NCI-H1048 (cell line): ENCODE measurements at regions not wholly inside any gene's neighbourhood (a gene's known extent, or its start where the extent isn't known, plus 50 kb on each side); places are given as distances from the start of the nearest gene placed in this dataset.

Experiments used
- DNase-seq: peaks from one replicate; lab custom pipeline; 2025; lab: John Stamatoyannopoulos, UW

DNA sequence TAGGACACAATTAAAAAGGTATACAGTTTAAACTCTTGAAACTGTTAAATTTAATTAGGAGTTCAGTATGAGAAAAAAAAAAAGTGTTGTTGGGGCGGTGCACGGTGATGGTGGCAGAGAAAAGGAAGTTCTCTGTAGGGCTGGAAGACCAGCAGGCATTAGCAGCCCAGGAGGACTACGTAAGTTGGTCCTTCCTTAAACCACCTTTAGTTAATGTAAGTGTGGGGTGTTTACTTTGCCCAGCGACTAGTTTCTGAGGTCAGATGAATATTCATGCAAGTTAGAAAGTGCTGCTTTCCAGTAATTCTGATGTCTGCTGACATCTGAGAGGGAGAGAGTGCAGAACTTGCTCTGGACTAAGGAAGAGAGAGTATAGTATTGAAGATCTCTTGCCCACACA is 54.9 kb downstream of the NKX2-1 start:
- DNase-seq: no peak

DNA sequence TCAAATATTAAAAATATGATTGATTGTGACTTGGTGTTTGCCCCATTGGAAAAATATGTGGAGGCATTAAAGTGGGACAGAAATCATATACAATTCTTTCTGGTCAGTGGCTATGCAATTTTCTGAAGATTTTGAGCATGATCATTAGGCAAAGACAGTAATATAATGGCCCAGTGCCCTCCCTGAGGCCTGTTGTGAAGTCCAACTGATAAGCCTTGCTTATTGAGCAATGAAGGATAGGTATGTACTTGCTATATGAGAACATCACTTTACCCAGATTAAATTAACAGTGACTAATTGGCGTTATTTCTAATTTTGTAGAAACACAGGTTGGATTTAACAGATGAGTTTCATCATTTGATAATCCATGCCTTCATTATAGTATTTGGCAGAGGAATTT is 57.1 kb downstream of the NKX2-1 start:
- DNase-seq: no peak

DNA sequence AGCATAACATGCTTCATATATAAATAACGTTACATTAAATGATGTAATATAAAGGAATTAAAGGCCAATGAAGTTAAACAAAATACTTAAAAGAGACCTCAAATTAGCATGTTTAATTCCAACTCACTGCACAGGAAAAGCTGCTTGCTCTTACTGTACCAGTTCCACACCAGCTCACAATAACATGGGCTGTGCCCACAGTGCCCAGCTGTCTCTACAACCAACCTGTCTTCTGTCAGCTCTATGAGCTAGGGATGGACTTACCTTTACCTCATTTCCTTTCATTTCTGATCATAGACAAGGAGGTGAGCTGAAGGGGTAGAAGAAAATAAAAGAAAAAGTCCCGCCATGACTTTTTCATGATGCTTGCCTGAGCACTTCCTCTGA is 64.8 kb downstream of the NKX2-1 start:
- no peak for DNase-seq

DNA sequence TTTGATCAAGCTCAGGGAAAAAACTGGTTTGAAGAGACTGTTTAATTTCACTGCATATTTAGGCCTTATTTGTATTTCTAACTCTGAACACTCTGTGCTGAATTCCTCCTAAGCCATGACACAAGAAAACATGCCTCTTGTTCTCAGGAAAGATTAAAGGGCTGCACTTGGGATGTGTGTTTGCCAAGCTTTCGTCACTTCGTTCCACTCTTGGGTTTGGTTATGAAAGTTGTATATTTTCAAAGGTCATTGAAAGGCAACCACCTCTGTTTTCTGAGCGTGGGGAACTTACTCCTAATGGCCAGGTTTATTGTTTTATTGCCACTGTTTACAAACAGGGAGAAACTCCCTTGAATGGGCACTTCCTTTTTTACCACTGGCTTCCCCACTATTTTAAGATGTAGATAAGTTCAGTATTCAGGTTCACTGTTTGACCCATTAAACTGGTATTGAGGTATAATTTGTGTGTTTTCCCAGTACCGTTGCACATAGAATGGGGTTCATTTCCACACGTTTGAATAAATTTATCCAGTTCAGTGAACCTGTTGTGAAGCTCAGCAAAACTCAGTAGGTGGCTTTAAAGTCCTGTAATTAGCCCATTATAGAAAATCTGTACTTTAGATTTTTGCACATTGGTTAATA is 65.3 kb downstream of the NKX2-1 start:
- DNase-seq: no peak

DNA sequence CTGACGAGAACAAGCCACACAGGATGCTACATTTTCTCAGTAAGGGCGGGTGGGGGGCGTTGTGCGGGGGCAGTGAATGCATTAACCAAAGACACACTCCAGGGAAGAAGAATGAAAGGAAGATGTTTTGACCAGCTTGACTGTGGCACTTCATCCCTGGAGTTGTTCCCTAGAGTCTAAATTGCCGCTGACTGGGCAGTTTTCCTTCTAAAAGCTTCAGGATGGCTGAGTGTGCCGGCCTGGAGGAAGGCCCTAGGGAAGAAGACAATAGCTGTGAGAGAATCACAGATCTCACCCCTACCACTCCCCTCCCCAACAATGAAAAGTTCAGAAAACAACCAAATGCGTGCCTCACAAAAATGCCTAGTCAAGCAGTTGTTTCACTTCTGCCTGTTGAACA is 67.2 kb downstream of the NKX2-1 start:
- DNase-seq: no peak

DNA sequence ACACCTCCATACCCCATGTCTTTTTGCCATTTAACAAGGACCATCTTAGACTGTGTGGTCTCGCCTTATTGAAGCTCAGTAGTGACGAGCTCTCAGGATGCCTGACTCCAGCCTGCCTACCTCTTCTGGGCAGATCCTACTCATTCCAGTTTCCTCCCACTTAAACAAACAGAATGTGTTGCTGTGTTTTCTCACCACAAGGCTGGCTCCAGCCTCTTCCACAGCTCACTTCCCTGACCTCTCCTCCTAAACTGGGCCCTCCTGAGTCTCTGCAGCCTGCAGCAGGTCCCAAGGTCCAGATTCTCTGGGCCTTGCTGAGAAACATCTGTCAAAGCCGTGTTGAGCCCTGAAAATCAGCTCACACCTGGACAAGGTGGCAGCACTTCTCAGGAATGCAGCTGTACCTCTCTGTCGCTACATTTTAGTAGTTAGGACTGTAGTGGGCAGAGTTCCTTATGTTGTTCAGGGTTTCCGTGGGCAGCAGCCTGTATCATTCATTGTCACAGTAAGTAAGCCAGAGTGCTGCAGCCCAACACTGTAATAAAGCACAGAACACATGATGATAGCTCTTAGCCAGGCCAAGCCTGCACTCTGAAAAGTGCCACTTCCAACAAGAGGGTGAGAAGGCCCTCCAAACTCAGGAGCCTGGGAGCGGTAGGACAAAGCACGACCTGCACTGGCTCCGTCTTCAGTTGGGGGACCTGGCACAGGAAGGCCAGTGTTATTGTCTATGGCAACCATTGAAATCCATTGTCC is 68.5 kb downstream of the NKX2-1 start:
- no peak for DNase-seq

DNA sequence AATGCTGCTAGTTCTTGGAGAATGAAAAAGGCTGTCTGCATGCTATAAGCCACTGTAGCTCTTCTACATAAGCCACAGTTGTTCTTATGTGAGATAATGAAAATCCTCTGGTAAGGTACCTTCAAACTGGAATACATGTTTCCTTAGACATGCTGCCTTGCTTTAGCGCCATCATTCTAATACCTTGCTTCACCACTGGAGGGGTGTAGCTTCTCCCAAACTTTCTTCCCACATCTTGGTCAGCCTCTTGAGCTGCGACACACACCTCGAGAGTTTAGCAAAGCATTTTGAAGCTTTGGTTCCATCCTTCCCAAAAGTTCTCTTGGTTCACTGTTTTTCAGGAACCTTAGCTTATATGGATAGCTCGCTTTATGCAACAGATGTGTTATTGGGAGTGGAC is 69.5 kb downstream of the NKX2-1 start:
- no peak for DNase-seq

DNA sequence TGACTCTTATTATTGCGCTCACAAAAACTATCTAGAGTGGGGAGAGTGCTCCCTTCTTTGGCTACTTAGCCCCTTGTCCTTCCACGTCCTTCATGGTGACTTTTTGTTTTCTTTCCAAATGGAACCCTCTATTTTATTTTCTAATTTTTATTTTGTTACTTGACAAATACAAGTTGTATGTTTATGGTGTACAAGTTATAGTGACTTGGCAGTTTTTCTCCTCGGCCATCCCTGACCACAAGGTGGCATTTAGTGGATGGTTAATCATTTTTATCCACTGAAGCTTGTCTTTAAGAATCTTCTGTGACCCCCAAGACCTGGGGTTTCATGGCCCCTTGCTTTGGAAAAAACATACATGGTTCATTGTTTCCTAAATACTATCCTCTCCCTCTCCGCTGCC is 70.1 kb downstream of the NKX2-1 start:
- no peak for DNase-seq

DNA sequence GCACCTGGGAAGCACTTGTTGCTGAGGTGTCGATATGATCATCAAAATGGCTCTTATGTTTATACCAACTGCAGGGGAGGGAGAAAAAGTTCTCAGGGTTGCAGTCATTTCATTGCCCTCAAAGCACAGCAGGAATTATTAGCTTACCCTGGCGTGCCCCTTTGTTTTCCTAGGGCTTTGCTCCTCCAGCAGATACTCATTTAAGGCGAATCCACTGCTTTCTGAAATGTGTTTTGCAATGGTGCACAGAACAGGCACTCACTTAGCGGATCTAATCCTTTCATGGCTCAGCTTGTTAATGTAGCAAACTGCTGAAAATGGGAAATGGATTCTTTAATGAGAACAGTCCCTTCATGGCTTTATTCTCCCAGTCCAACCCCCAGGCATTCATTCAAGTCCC is 76.7 kb downstream of the NKX2-1 start:
- no peak for DNase-seq

DNA sequence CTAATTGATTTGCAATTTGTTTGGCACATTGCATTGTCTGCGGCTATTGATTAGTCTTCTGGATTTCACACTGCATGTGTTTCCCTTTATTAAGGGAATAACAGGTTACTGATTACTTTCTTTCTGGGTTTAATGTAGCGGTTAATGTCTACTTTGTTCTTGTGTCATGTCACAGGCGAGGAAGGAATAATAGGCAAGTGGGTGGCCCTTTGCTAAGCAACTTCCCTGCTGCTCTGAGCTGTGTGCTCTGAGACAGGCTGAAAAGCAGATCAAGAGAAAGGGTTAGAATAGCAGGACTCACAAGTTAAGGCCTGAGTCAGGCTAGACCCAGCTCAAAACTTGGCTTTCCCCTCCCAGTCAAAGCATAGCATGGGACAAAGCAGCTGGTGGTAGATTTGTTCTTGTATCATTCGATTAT is 77.2 kb downstream of the NKX2-1 start:
- DNase-seq: no peak

DNA sequence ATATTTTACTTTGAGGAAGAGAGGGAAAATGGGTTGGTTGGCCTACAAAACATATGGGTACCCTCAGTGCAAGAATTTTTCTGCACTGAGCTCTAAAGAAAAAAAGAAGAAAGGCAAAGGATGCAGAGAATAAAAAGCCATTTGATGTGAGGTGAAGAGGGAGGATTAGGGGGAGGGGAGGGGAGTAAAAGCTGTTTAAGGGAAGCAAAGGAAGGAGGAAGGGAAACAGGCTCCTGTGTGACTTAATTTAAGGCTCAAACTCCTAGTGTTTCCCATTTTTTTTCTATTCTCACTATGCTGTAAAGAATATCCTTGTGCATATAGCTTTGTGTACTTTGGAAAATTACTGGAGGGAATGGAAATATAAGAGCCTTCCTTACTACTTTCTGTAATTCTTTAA is 78.7 kb downstream of the NKX2-1 start:
- DNase-seq: no peak

DNA sequence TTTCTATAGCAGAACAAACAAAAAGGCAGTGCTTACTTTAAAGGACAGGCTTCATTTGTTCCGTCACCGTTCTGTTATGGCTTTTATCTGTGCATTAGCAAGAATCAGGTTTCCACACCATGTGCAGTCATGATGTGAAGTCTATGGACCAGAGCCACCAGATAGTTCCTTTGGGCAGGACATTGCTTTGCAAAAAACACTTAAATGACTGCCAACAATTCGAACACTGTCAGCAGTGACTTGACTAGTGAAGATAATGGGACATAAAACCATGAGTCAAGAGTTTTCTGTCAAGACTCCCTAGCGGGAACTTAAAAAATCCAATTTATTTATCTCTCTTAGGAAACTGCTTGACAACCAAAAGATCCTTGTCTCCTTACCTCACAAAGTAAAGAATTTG is 80.3 kb downstream of the NKX2-1 start:
- DNase-seq: no peak

DNA sequence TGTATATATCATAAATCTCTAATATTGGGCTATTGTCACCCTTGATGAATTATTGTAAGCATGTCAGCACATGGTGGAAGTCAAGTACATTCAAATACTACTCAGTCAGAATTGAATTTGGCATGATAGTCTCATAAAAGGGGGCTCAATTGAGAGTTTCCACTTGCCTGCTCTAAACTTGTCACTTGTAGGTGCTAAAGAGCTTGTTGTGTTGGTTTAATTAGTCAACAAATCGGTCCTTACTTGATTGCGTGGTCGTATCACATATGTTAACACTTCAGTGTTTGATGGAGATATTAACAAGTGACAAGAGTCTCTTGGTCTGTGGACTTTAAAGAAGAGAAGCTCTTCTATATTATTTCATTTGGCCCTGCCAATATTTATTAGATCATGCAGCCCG is 81.1 kb downstream of the NKX2-1 start:
- DNase-seq: no peak

DNA sequence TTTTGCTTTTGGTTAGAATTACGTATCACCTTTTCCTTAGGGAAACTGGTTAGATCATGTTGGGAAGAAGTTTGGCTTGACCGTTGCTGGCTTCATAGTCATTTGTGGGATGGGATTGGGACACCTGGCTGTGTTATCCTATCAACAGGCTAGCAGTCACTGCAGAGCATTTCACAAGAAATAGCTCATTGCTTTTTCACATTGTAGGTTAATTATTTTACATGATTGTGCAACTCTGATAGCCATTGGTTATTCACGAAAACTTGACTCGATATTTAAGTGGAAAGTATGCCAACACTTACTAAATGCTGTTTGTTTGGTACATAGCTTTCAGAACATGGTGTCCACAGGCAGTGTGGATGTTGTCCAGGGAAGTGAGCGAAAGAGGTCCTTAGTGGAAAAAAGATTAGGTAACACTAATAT is 89.4 kb downstream of the NKX2-1 start:
- DNase-seq: no peak

DNA sequence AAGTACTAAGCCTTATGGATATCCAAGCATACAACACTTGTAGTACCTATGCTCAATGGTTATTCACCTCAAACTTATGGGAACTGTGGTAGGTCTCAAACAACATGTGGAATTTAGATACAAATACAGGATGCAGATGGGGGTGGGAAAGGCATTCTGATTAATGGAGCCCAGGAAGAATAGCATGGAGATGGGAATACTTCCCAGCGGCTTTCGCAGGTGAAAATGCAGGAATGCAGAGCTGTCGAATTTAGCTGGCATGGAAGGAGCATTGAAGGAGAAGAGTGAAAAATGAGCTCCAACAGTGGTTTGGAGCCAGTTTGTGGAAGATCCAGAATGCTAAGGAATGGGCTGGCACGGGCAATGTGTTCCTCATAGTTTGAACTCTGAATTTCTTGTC is 89.9 kb downstream of the NKX2-1 start:
- DNase-seq: no peak

DNA sequence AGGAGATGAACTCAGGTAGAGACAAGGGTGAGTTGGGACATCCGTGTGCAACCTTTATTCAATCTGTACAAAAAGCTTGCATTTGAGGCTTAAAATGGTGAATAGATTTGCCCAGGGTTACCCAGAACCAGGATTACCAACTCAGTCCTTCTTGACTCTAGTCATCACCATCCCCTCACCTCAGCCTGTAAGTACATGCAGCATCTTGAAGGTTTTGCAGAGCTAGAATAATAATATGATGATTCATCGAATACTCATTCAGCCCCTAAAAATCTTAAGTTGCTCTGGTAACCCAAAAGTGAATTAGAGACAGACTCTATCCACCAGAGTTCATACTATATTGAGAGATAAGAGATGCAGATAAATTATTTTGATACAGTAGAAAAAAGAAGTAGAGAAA is 90.3 kb downstream of the NKX2-1 start:
- no peak for DNase-seq

DNA sequence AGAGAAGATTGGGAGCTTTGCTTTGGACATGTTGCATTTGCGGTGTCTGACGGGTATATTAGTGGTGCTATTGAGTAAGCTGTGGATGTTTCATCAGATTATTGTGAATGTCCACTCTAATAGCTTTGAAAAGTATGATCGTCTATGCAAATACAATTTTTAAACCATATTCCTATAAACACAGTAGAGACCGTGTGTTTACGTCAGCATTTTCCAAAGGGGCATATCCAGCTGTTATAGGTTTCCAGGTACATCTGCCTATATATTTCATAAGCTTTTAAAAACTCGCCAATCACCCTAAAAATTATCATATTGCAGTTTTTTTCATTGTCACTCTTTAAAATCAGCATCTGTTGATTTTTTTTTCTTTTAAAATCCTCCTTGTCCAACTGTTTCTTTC is 91.7 kb downstream of the NKX2-1 start:
- DNase-seq: no peak

DNA sequence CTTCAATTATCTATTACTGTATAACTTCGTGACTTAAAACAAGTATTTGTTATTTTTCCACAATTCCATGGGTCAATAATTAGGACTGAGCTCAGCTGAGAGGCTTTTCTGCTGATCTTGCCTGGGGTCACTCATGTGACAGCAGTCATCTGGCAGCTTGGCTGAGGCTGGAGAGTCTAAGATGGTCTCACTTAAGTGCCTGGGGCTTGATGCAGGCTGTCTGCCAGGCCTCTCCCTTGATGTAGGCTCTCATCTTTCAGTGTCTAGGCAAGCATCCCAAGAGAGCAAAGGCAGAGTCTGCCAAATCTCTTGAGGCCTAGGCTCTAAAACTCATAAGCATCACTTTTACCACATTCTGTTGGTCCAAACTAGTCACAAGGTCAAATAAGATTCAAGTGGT is 93.2 kb downstream of the NKX2-1 start:
- no peak for DNase-seq

DNA sequence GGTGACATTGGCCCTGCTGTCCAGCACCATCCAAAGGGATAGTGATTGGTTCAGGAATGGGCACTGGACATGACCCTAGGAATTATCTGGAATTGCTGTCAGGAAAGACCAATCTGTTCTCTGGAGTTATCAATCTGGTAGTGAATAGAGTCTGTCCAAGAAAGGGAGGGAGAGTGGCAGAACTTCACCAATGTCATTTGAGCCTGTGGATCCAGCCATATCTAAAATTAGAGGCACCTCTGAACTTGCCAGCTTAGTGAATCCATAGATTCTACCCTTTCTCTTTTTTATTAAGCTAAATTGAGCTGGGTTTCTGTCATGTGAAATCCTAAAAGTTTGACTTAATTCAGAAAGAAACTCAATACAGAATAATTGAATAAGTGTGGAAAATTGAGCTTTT is 93.9 kb downstream of the NKX2-1 start:
- DNase-seq: no peak

DNA sequence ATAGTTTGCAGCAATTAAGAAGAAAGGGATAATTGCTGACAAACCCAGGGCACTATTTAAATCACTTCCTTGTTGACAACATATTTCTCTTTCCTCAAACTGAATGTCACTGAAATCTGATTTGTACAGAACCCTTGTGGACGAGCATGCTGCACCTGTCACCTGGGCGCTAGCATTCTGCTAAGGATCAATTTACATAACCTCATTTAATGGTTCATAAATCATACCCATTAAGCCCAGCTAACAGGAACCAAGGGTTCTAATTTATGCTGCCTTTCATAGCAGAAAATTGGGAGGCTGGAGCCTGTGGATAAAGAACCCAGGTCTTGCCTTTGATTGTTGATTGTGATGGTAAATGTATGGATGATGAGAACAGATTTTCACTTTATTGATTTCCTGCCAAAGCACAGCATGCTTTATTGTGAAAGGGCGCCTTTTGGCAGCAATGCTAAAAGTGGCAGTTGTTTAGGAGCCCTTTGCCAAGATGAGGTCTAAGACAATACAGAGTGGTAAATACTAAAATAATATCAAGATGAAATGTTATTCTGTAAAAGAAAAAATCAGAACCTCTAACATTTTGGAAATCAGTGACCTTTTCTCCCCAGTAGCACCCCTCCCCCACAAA is 95.4 kb downstream of the NKX2-1 start:
- DNase-seq: no peak

DNA sequence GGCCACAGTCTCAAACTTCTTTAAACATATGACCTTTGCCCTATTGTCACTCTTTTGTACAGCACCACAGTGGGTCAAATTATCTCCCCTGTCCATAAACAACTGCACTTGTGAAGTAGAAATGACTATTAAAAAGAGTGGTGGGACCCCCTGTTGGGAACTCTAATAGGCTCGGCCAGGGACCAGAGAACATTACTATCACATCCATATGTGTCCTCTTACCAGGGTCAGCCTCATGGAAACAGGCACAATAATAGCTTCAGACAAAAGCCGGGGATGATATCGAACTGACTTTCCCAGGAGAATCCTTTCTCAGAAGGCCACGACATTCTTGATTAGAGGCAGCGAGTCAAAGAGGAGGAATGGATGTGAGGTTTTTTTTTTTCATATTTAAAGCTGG is 96.6 kb downstream of the NKX2-1 start:
- no peak for DNase-seq

DNA sequence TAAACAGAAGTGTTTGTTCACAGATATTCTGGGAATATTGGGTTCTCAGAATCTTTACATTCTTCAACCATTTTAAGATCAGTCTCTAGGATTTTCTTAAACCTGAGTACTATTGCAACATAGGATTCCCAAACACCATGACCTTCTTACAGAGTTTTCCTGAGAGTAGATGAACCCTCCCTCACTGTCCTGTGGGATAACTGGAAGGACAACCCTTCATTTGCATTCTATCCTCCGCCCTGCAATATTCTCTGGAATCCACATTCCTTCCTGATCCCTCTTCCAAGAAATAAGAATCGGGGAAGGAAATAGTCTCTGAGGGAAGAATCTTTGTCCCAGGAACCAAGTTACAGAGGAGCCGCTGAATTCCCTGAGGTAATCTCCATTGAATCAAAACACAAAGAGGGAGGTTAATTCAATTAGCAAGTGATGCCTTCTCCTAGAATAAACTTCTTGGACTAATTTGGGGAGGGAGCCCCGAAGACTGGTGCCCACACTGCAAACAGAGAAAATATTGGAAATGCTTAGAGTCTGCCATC is 99.8 kb upstream of the MBIP start:
- DNase-seq: no peak

DNA sequence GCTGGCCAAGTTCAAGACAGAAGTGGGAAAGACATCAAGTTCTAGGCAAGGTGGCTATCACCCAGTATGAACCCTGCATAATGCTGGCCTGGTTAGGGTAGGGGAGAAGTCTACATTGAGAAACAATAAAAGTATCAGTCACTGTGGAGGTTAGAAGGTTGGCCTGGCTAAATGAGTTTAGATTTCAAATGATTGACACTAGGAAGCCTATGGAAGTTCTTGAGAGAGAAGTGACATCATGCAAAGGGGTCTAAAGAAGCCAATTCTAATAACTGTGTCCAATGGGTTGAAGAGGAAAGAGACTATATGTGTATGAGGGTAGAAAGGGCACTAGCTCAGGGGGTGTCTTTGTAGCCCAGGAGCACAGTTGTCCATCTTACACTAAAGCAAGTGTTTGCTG is 98.5 kb upstream of the MBIP start:
- no peak for DNase-seq
